GM12878 (cell line): ENCODE measurements at regions not wholly inside any gene's neighbourhood (a gene's known extent, or its start where the extent isn't known, plus 50 kb on each side); places are given as distances from the start of the nearest gene placed in this dataset.

Experiments
- BMI1 ChIP-seq: fragments of 450-650 bp; IDR thresholded peaks from 2 replicates; pipeline ENCODE4 v1.6.1; 2016; ENCODE audit warnings: mild to moderate bottlenecking, moderate library complexity, borderline replicate concordance
- CREB1 ChIP-seq: IDR thresholded peaks from 2 replicates; pipeline ENCODE4 v1.6.1; 2012; ENCODE audit warnings: low read depth, mild to moderate bottlenecking, inconsistent platforms
- CTCF ChIP-seq, 3 experiments: IDR thresholded peaks in 2 of 3; conservative IDR thresholded peaks in 1 of 3; 2 replicates each; pipeline ENCODE4 v1.5.1; 2011; ENCODE audit warnings: low read depth in 3 of 3, low read length in 3 of 3, mild to moderate bottlenecking in 3 of 3, control low read depth in 2 of 3, moderate library complexity in 2 of 3, inconsistent platforms in 1 of 3, mixed read lengths in 1 of 3; ENCODE audit not compliant: control insufficient read depth in 2 of 3, insufficient read depth in 1 of 3; ENCODE audit errors: extremely low read depth in 1 of 3
- EP300 ChIP-seq, 2 experiments: fragments of 150-350 bp in 1 of 2; IDR thresholded peaks; 2 replicates each; pipeline ENCODE4 v1.6.1; 2011 to 2012; ENCODE audit warnings: low read depth in 2 of 2, low read length in 2 of 2, borderline replicate concordance in 1 of 2, improper control_type of control experiment in 1 of 2, inconsistent platforms in 1 of 2; ENCODE audit not compliant: control insufficient read depth in 1 of 2
- GABPA ChIP-seq: IDR thresholded peaks from 2 replicates; pipeline ENCODE4 v1.6.1; 2014; ENCODE audit warnings: antibody characterized with exemption, low read depth, mild to moderate bottlenecking, inconsistent platforms
- MYC ChIP-seq: IDR thresholded peaks from 2 replicates; pipeline ENCODE4 v1.6.1; 2011; ENCODE audit warnings: mild to moderate bottlenecking, low read length, moderate library complexity, inconsistent platforms; ENCODE audit not compliant: insufficient read depth, insufficient replicate concordance, insufficient read length, severe bottlenecking
- NBN ChIP-seq: fragments of 450-650 bp; IDR thresholded peaks from 2 replicates; pipeline ENCODE4 v1.6.1; 2016
- PBX3 ChIP-seq: IDR thresholded peaks from 2 replicates; pipeline ENCODE4 v1.6.1; 2011; ENCODE audit warnings: mild to moderate bottlenecking, low read depth, low read length, moderate library complexity; ENCODE audit not compliant: insufficient replicate concordance
- POLR2A ChIP-seq: IDR thresholded peaks from 2 replicates; pipeline ENCODE4 v1.6.1; 2011; ENCODE audit warnings: low read depth, mild to moderate bottlenecking, low read length
- POLR2AphosphoS2 ChIP-seq: IDR thresholded peaks from 2 replicates; pipeline ENCODE4 v1.6.1; 2011; ENCODE audit warnings: low read depth, mild to moderate bottlenecking, low read length, improper control_type of control experiment, moderate library complexity
- RCOR1 ChIP-seq: conservative IDR thresholded peaks from 2 replicates; pipeline ENCODE4 v1.6.1; 2012; ENCODE audit warnings: low read depth, low read length, improper control_type of control experiment
- TAF1 ChIP-seq: IDR thresholded peaks from 2 replicates; pipeline ENCODE4 v1.6.1; 2011; ENCODE audit warnings: mild to moderate bottlenecking, low read depth, low read length, borderline replicate concordance
- USF2 ChIP-seq: IDR thresholded peaks from 2 replicates; pipeline ENCODE4 v1.6.1; 2011; ENCODE audit warnings: low read depth, low read length, improper control_type of control experiment, borderline replicate concordance

GRCh38 chr9:1117439-1117838 is 67.3 kb downstream of the DMRT2 start:
- no peak for TF ChIP-seq NBN
- no peak for TF ChIP-seq POLR2A
- TF ChIP-seq PBX3, result no peak
- no peak for TF ChIP-seq CTCF (IDR thresholded peaks at IDR 0.05 in 2 of 3, conservative IDR thresholded peaks at IDR 0.05 in 1 of 3; ENCODE audit: control insufficient read depth in 2 of 3, extremely low read depth in 1 of 3, insufficient read depth in 1 of 3, low read depth in 3 of 3, low read length in 3 of 3)
- no peak for TF ChIP-seq GABPA
- no peak for TF ChIP-seq TAF1
- TF ChIP-seq RCOR1, result no peak
- no peak for TF ChIP-seq POLR2AphosphoS2
- no peak for TF ChIP-seq CREB1
- no peak for TF ChIP-seq BMI1
- no peak for TF ChIP-seq EP300 (IDR thresholded peaks at IDR 0.05; ENCODE audit: borderline replicate concordance in 1 of 2, control insufficient read depth in 1 of 2, low read depth in 2 of 2, low read length in 2 of 2)
- TF ChIP-seq USF2, result no peak
- TF ChIP-seq MYC, result no peak
